GM12873 (cell line): ENCODE measurements at regions not wholly inside any gene's neighbourhood (a gene's known extent, or its start where the extent isn't known, plus 50 kb on each side); places are given as distances from the start of the nearest gene placed in this dataset.

Experiments
- CTCF ChIP-seq: IDR thresholded peaks from 2 replicates; pipeline ENCODE4 v1.5.1; 2012; ENCODE audit warnings: low read depth, mild to moderate bottlenecking, moderate library complexity, low read length, control low read depth; ENCODE audit not compliant: insufficient read depth; ENCODE audit errors: missing control alignments

- no peak for TF ChIP-seq CTCF
Observed at GRCh38 chr5:74384851-74385250, 255.7 kb downstream of the ENC1 start.

GRCh38 chr5:74382987-74383593 lies 257.4 kb downstream of the ENC1 start:
- no peak for TF ChIP-seq CTCF

DNA sequence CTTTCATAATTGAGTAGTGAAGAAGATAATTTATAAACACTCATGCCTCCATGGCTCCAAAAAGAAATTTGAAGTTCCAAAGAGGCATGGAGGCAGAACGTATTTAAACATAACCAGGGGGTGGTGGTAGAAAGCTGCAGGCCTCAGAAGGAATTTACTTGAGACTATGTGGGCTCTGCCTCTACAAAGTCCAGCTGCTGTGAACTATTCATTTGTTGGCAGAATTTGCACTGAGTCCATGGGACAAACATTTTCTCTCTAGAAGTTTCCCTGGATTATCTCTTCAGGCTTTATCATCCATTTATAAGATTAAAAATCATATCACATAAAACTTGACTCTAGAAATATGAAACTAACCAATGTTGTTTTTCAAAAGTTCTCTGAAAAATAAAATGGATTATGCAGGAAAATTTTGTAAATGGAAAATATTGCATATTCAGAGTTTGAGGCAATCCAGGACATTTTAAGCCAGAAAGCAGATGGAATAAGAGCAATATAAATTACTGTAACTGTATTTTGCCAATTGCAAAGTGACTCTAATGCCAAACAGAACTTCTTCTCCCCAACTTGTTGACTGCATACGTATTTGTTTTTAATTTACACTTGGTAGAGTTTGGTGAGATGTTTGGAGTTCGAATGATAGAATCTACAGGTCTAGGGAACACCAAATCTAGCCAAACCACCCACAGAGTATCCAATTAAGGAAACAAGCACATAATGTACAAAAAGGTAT lies 258.2 kb downstream of the ENC1 start:
- no peak for TF ChIP-seq CTCF

DNA sequence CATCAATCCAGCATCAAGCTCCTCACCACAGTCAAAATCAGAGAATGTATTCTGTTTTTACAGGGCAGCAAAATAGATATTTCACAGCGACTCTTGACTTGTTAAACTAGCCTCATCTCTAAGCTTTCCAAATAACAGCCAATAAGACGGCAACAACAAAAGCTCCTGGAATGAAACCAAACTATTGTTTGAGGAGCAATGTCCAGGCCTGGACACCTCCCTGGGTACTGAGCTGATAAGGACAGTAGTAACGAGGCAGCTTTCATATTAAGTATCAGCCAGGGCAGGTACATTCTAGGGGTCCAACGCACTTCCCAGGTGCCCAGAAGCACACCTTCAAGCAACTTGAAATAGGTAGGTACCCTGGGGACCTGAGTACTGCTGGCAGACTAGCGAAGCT lies 260.3 kb downstream of the ENC1 start:
- no peak for TF ChIP-seq CTCF

- no peak for TF ChIP-seq CTCF
Observed at GRCh38 chr5:74378464-74378863, 262.1 kb downstream of the ENC1 start.

- no peak for TF ChIP-seq CTCF
Observed at GRCh38 chr5:74376187-74376586, 264.3 kb downstream of the ENC1 start.

GRCh38 chr5:74375271-74375670 lies 265.3 kb downstream of the ENC1 start:
- no peak for TF ChIP-seq CTCF
